ENCODE measurements at regions not wholly inside any gene's neighbourhood (a gene's known extent, or its start where the extent isn't known, plus 50 kb on each side); places are given as distances from the start of the nearest gene placed in this dataset.

- TF ChIP-seq ELF3 (CRISPR knock-in tag; IDR thresholded peaks at IDR 0.05) (no peak), POLR2AphosphoS5 (IDR thresholded peaks at IDR 0.05; ENCODE audit: low read depth, low read length) (no peak), YEATS2 (CRISPR knock-in tag; IDR thresholded peaks at IDR 0.05; ENCODE audit: borderline replicate concordance) (no peak)
Observed at GRCh38 chr7:153301936-153302335, 542.4 kb downstream of the ACTR3B start.
